ENCODE measurements at regions not wholly inside any gene's neighbourhood (a gene's known extent, or its start where the extent isn't known, plus 50 kb on each side); places are given as distances from the start of the nearest gene placed in this dataset.

- DNase-seq = no peak
These were observed 50.2 kb upstream of the SIRPG start for GRCh38 chr20:1707588-1708449.

Data from GOT3 (cell line).